ENCODE measurements at regions not wholly inside any gene's neighbourhood (a gene's known extent, or its start where the extent isn't known, plus 50 kb on each side); places are given as distances from the start of the nearest gene placed in this dataset.
"Not testable (repeated sequence)": the region's sequence is repeated elsewhere in the genome, so short reads cannot be mapped to it uniquely, and the experiment has no call there.

DNA sequence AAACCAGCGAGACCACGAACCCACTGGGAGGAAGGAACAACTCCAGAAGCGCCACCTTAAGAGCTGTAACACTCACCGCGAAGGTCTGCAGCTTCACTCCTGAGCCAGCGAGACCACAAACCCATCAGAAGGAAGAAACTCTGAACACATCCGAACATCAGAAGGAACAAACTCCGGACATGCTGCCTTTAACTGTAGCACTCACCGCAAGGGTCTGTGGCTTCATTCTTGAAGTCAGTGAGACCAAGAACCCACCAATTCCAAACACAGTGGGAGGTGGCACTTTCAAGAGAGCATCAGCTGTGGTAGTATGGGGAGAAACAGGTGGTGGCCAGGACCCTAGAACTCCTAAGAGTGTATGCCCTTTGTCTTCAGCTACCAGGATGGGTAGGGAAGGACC, 179.8 kb upstream of the PKP2 start:
- not testable (repeated sequence) for TF ChIP-seq EZH2 (IDR thresholded peaks at IDR 0.05; ENCODE audit: low read length, unreplicated experiment); EZH2phosphoT487 (IDR thresholded peaks at IDR 0.05; ENCODE audit: borderline replicate concordance, low read length)
- TF ChIP-seq, protein P1, sequence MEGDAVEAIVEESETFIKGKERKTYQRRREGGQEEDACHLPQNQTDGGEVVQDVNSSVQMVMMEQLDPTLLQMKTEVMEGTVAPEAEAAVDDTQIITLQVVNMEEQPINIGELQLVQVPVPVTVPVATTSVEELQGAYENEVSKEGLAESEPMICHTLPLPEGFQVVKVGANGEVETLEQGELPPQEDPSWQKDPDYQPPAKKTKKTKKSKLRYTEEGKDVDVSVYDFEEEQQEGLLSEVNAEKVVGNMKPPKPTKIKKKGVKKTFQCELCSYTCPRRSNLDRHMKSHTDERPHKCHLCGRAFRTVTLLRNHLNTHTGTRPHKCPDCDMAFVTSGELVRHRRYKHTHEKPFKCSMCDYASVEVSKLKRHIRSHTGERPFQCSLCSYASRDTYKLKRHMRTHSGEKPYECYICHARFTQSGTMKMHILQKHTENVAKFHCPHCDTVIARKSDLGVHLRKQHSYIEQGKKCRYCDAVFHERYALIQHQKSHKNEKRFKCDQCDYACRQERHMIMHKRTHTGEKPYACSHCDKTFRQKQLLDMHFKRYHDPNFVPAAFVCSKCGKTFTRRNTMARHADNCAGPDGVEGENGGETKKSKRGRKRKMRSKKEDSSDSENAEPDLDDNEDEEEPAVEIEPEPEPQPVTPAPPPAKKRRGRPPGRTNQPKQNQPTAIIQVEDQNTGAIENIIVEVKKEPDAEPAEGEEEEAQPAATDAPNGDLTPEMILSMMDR (conservative IDR thresholded peaks at IDR 0.05; ENCODE audit: low read depth, low read length) = not testable (repeated sequence)

Data from PC-3 (cell line).